ENCODE measurements at regions not wholly inside any gene's neighbourhood (a gene's known extent, or its start where the extent isn't known, plus 50 kb on each side); places are given as distances from the start of the nearest gene placed in this dataset.

GRCh38 chr5:87076931-87077330 lies 190.8 kb upstream of the RASA1 start:
- Mint-ChIP-seq H3K27ac (no peak overlapping the region), H3K36me3 (peaks cover 5% of the 10 kb centered on the region), H3K9me3 (peaks cover 7% of the 10 kb centered on the region), H3K4me1 (ENCODE audit: low read depth in 2 of 2) (peaks cover 39 to 52% of the 10 kb centered on the region in 2 donors), H3K27me3 (no peaks in the 10 kb centered on the region), H3K4me3 (no peak overlapping the region)
- peak; percentile 56 to 60 for ATAC-seq
- no peak for DNase-seq (ENCODE audit: low spot score)

GRCh38 chr5:87079219-87079618 lies 188.5 kb upstream of the RASA1 start:
- no peaks in the 10 kb centered on the region for H3K27me3 Mint-ChIP-seq
- H3K4me3 Mint-ChIP-seq: peak overlapping the region; percentile 5
- peaks cover 46 to 63% of the 10 kb centered on the region in 2 donors for H3K4me1 Mint-ChIP-seq (ENCODE audit: low read depth in 2 of 2)
- peaks cover 9% of the 10 kb centered on the region for H3K36me3 Mint-ChIP-seq
- peaks cover 7% of the 10 kb centered on the region for H3K9me3 Mint-ChIP-seq
- no peak for DNase-seq (ENCODE audit: low spot score)
- ATAC-seq: no peak
- peak overlapping the region; percentile 48 to 73 for H3K27ac Mint-ChIP-seq

DNA sequence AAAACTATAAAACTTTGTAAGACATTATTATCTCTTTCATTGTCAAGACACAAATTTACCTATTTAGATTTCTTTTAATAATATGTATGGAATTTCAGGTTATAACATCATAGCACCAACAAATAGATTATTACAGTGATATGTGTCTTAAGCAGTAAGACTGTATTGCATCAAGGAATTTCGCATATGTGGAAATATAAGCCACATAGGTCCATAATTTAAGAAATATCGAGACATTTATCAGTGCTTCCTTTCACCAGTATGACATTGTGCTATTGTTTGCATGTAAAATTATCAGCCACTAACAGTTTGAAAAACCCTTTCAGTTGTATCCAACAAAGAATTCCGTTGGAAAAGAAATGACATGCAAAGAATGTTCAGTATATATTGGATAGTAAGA lies 186.7 kb upstream of the RASA1 start:
- ATAC-seq (peak in 1 of 2 donors; percentile 40), DNase-seq (ENCODE audit: low spot score) (no peak)
- H3K27me3 Mint-ChIP-seq: no peaks in the 10 kb centered on the region
- peaks cover 39 to 48% of the 10 kb centered on the region in 2 donors for H3K4me1 Mint-ChIP-seq (ENCODE audit: low read depth in 2 of 2)
- peak overlapping the region; percentile 70 for H3K4me3 Mint-ChIP-seq
- peak overlapping the region; percentile 88 to 93 for H3K27ac Mint-ChIP-seq
- peaks cover 12% of the 10 kb centered on the region for H3K9me3 Mint-ChIP-seq
- peaks cover 17% of the 10 kb centered on the region for H3K36me3 Mint-ChIP-seq

DNA sequence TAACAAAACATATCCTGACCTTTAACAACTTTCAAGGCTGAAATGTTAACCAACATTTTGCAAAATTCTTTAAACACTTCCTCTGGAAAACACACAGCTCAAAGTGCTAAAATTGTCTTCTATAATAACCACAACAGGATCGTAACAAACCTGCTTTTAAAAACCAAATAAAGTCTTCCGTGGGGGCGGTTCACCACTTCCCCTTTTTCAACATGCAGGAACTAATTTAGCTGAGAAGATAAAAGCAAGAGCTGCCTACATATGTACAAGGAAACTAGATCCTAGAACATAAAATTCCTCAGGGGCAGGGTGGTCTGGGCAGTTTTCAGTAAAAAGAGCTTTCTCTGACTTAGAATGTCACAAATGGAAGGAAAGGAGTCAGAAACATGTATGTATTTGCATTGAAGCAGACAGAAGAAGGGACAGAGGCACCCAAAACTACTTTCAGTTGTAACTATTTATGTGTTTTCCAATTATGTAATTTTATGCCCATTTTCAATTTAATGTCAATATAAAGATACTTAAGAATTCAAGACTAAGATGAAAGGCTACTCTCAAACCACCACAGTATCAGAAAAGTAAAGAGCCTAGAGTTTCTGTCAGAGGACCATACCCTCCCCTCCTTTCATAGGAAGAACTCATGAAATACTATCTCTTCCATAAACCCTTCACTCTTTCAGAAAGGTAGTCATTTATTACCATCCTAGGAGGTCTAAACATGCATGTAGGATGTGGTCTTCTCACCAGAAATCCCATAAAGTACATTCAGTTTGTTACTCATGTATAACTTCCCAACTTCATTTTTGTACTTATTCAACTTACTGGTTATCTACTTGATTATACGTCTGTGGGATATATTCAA lies 185.9 kb upstream of the RASA1 start:
- H3K36me3 Mint-ChIP-seq: peaks cover 17% of the 10 kb centered on the region
- peaks cover 43 to 53% of the 10 kb centered on the region in 2 donors for H3K4me1 Mint-ChIP-seq (ENCODE audit: low read depth in 2 of 2)

DNA sequence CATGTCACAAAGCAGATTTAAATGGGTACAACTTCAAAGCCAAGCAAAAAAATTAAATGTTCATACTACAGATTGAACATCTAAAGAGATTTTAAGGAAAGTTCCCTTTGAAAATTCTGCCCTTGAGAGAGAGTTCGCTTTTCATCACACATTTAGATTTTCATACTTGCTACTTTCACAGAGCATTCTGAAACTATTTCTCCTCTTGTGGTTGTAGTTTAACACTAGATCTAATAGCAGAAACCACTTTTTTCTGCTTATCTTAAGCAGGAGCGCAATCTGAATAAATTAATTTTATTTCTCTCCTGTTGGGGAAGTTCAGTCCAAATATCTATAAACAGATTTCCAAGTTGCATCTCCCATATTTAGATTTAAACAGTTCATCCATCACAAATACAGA lies 173.3 kb upstream of the RASA1 start:
- Mint-ChIP-seq H3K4me1 (ENCODE audit: low read depth in 2 of 2) (peaks cover 32 to 44% of the 10 kb centered on the region in 2 donors), H3K36me3 (peaks cover 8% of the 10 kb centered on the region), H3K27me3 (no peaks in the 10 kb centered on the region), H3K9me3 (peaks cover 6% of the 10 kb centered on the region), H3K4me3 (peak overlapping the region; percentile 79), H3K27ac (peak overlapping the region; percentile 57 to 76)
- no peak for ATAC-seq
- DNase-seq (ENCODE audit: low spot score): no peak

More for the DNA sequence above, 185.9 kb upstream of the RASA1 start:
- DNase-seq (ENCODE audit: low spot score) (peak; percentile 75), ATAC-seq (peak; percentile 74 to 78)
- H3K9me3 Mint-ChIP-seq: peaks cover 12% of the 10 kb centered on the region
- peak overlapping the region; percentile 88 to 93 for H3K27ac Mint-ChIP-seq
- H3K27me3 Mint-ChIP-seq: no peaks in the 10 kb centered on the region
- peak overlapping the region; percentile 70 for H3K4me3 Mint-ChIP-seq

DNA sequence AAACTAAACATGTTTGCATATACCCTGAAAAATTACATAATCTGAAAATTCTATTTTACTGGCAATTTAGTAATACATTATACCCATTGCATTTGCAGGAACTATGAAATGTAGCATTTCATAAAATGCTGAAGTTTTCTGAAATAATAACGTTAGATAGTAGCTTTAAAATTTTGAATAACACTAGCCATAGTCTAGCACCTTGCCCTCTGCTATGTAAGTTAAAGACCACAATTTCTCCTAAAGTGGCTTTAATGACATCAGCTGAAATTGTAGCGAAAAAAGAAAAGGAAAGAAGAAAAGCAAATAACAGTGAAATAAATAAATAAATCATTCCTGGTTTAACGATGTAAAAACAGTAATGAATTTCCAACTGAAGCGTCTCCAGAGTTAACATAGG lies 172.8 kb upstream of the RASA1 start:
- ATAC-seq: no peak

GRCh38 chr5:87095787-87096186 lies 171.9 kb upstream of the RASA1 start:
- no peak for DNase-seq (ENCODE audit: low spot score)
- Mint-ChIP-seq H3K27me3 (no peaks in the 10 kb centered on the region), H3K4me3 (peak overlapping the region; percentile 24), H3K36me3 (peaks cover 4% of the 10 kb centered on the region), H3K27ac (no peak overlapping the region), H3K9me3 (peaks cover 6% of the 10 kb centered on the region), H3K4me1 (ENCODE audit: low read depth in 2 of 2) (peaks cover 34 to 48% of the 10 kb centered on the region in 2 donors)
- ATAC-seq: no peak

More for the DNA sequence above, 172.8 kb upstream of the RASA1 start:
- H3K9me3 Mint-ChIP-seq: peaks cover 6% of the 10 kb centered on the region
- peak overlapping the region; percentile 57 to 76 for H3K27ac Mint-ChIP-seq
- H3K27me3 Mint-ChIP-seq: no peaks in the 10 kb centered on the region
- peak overlapping the region; percentile 79 for H3K4me3 Mint-ChIP-seq
- H3K36me3 Mint-ChIP-seq: peaks cover 4% of the 10 kb centered on the region
- peaks cover 32 to 43% of the 10 kb centered on the region in 2 donors for H3K4me1 Mint-ChIP-seq (ENCODE audit: low read depth in 2 of 2)
- DNase-seq (ENCODE audit: low spot score): no peak

- H3K4me1 Mint-ChIP-seq (ENCODE audit: low read depth in 2 of 2): peaks cover 50 to 66% of the 10 kb centered on the region in 2 donors
These were observed 170.0 kb upstream of the RASA1 start for GRCh38 chr5:87097664-87098063.

GRCh38 chr5:87099291-87099839 lies 168.3 kb upstream of the RASA1 start:
- DNase-seq (ENCODE audit: low spot score): no peak
- H3K4me1 Mint-ChIP-seq (ENCODE audit: low read depth in 2 of 2): peaks cover 56 to 72% of the 10 kb centered on the region in 2 donors
- no peaks in the 10 kb centered on the region for H3K27me3 Mint-ChIP-seq
- peaks cover 9% of the 10 kb centered on the region for H3K9me3 Mint-ChIP-seq
- no peak overlapping the region for H3K4me3 Mint-ChIP-seq
- no peak for ATAC-seq
- peaks cover 4% of the 10 kb centered on the region for H3K36me3 Mint-ChIP-seq
- H3K27ac Mint-ChIP-seq: peak overlapping the region in 1 of 2 donors; percentile 18

More at GRCh38 chr5:87097664-87098063, 170.0 kb upstream of the RASA1 start:
- DNase-seq (ENCODE audit: low spot score) (no peak), ATAC-seq (peak; percentile 62 to 72)
- Mint-ChIP-seq H3K27me3 (no peaks in the 10 kb centered on the region), H3K36me3 (peaks cover 4% of the 10 kb centered on the region), H3K4me3 (peak overlapping the region; percentile 41), H3K9me3 (peaks cover 9% of the 10 kb centered on the region), H3K27ac (peak overlapping the region; percentile 55 to 79)

- no peak overlapping the region for H3K27ac Mint-ChIP-seq
- ATAC-seq (no peak), DNase-seq (ENCODE audit: low spot score) (no peak)
- H3K36me3 Mint-ChIP-seq: peaks cover 5% of the 10 kb centered on the region
- peaks cover 9% of the 10 kb centered on the region for H3K9me3 Mint-ChIP-seq
- H3K4me3 Mint-ChIP-seq: no peak overlapping the region
- H3K4me1 Mint-ChIP-seq (ENCODE audit: low read depth in 2 of 2): peaks cover 50 to 66% of the 10 kb centered on the region in 2 donors
- H3K27me3 Mint-ChIP-seq: no peaks in the 10 kb centered on the region
These were observed 167.7 kb upstream of the RASA1 start for GRCh38 chr5:87099968-87100367.

GRCh38 chr5:87101321-87101720 lies 166.4 kb upstream of the RASA1 start:
- Mint-ChIP-seq H3K36me3 (peaks cover 10% of the 10 kb centered on the region), H3K4me1 (ENCODE audit: low read depth in 2 of 2) (peaks cover 45 to 59% of the 10 kb centered on the region in 2 donors), H3K27ac (peak overlapping the region; percentile 60 to 71), H3K9me3 (peaks cover 12% of the 10 kb centered on the region), H3K4me3 (peak overlapping the region; percentile 21), H3K27me3 (no peaks in the 10 kb centered on the region)
- DNase-seq (ENCODE audit: low spot score) (no peak), ATAC-seq (no peak)

- ATAC-seq: no peak
- no peaks in the 10 kb centered on the region for H3K27me3 Mint-ChIP-seq
- H3K27ac Mint-ChIP-seq: peak overlapping the region; percentile 60 to 71
- DNase-seq (ENCODE audit: low spot score): no peak
- H3K36me3 Mint-ChIP-seq: peaks cover 6% of the 10 kb centered on the region
- peaks cover 5% of the 10 kb centered on the region for H3K9me3 Mint-ChIP-seq
- H3K4me1 Mint-ChIP-seq (ENCODE audit: low read depth in 2 of 2): peaks cover 33 to 45% of the 10 kb centered on the region in 2 donors
- no peak overlapping the region for H3K4me3 Mint-ChIP-seq
These were observed 164.8 kb upstream of the RASA1 start for GRCh38 chr5:87102841-87103240.

DNA sequence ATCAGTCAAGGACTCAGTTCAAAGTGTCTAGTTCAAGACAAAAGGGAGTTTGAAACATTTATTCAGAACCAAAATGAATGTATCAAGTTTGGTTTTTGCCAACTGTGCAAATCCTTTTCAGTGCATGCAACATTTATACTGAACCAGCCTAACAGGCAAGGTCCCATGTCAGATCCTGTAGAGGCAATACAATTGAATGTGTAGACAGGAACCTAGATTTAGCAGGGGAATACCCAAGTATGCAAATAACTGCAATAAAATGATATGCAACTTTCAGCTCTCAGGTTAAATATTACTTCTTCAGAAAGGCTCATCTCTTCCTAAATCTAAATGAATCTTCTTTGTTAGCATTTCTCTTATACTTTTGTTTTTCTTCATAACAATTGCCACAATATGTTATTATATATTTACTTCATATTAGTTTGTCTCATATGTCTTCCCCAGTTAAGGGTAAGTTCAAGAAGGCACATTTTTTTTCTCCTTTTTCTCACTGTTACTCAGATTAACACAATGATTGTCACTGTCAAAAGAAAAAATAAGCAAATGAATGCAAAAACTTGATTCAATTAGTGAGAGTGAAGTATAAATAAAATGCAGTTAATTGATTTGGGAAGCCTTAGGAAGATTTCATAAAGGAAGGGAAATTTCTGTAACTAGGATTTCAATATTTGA lies 163.9 kb upstream of the RASA1 start:
- no peak for DNase-seq (ENCODE audit: low spot score)
- ATAC-seq: peak; percentile 80 to 82
- peaks cover 28 to 40% of the 10 kb centered on the region in 2 donors for H3K4me1 Mint-ChIP-seq (ENCODE audit: low read depth in 2 of 2)
- H3K4me3 Mint-ChIP-seq: peak overlapping the region; percentile 10
- peaks cover 6% of the 10 kb centered on the region for H3K36me3 Mint-ChIP-seq
- peaks cover 5% of the 10 kb centered on the region for H3K9me3 Mint-ChIP-seq
- no peaks in the 10 kb centered on the region for H3K27me3 Mint-ChIP-seq
- no peak overlapping the region for H3K27ac Mint-ChIP-seq

Data from natural killer cell treated with Interleukin-12 subunit alpha and Interleukin-12 subunit beta and Interleukin-15 and Interleukin-18, amount 100 ng/mL, for 72 hours (primary cell).